ENCODE measurements at regions not wholly inside any gene's neighbourhood (a gene's known extent, or its start where the extent isn't known, plus 50 kb on each side); places are given as distances from the start of the nearest gene placed in this dataset.

- Mint-ChIP-seq H3K9me3 (no peaks in the 10 kb centered on the region), H3K4me3 (no peak overlapping the region), H3K27me3 (no peaks in the 10 kb centered on the region), H3K4me1 (ENCODE audit: unreplicated experiment) (no peaks in the 10 kb centered on the region), H3K36me3 (no peaks in the 10 kb centered on the region), H3K27ac (no peak overlapping the region)
- no peak for TF ChIP-seq CTCF (conservative IDR thresholded peaks at IDR 0.05)
- no peak for DNase-seq (ENCODE audit: extremely low spot score, unreplicated experiment)
These were observed 456.1 kb upstream of the ID2 start for GRCh38 chr2:8225798-8226197.

- no peaks in the 10 kb centered on the region for H3K36me3 Mint-ChIP-seq
- no peaks in the 10 kb centered on the region for H3K27me3 Mint-ChIP-seq
- no peak overlapping the region for H3K4me3 Mint-ChIP-seq
- no peak for TF ChIP-seq CTCF (conservative IDR thresholded peaks at IDR 0.05)
- peaks cover 5% of the 10 kb centered on the region for H3K4me1 Mint-ChIP-seq (ENCODE audit: unreplicated experiment)
- DNase-seq (ENCODE audit: extremely low spot score, unreplicated experiment), result no peak
- H3K27ac Mint-ChIP-seq, result no peak overlapping the region
- no peaks in the 10 kb centered on the region for H3K9me3 Mint-ChIP-seq
These were observed 452.3 kb upstream of the ID2 start for GRCh38 chr2:8229546-8229986.

- Mint-ChIP-seq H3K9me3 (no peaks in the 10 kb centered on the region), H3K4me1 (ENCODE audit: unreplicated experiment) (peaks cover 14% of the 10 kb centered on the region), H3K36me3 (no peaks in the 10 kb centered on the region), H3K4me3 (no peak overlapping the region), H3K27ac (no peak overlapping the region), H3K27me3 (no peaks in the 10 kb centered on the region)
- no peak for DNase-seq (ENCODE audit: extremely low spot score, unreplicated experiment)
- TF ChIP-seq CTCF (conservative IDR thresholded peaks at IDR 0.05), result no peak
These were observed 451.4 kb upstream of the ID2 start for GRCh38 chr2:8230466-8230865.

- Mint-ChIP-seq H3K4me3 (no peak overlapping the region), H3K9me3 (no peaks in the 10 kb centered on the region), H3K4me1 (ENCODE audit: unreplicated experiment) (peaks cover 15% of the 10 kb centered on the region), H3K27me3 (no peaks in the 10 kb centered on the region), H3K27ac (no peak overlapping the region), H3K36me3 (no peaks in the 10 kb centered on the region)
- no peak for DNase-seq (ENCODE audit: extremely low spot score, unreplicated experiment)
- TF ChIP-seq CTCF (conservative IDR thresholded peaks at IDR 0.05), result no peak
These were observed 450.0 kb upstream of the ID2 start for GRCh38 chr2:8231902-8232301.

GRCh38 chr2:8232871-8233270 is 449.0 kb upstream of the ID2 start:
- Mint-ChIP-seq H3K27ac (no peak overlapping the region), H3K36me3 (no peaks in the 10 kb centered on the region), H3K9me3 (no peaks in the 10 kb centered on the region), H3K4me3 (no peak overlapping the region), H3K4me1 (ENCODE audit: unreplicated experiment) (peaks cover 15% of the 10 kb centered on the region), H3K27me3 (no peaks in the 10 kb centered on the region)
- DNase-seq (ENCODE audit: extremely low spot score, unreplicated experiment), result no peak
- no peak for TF ChIP-seq CTCF (conservative IDR thresholded peaks at IDR 0.05)

GRCh38 chr2:8234253-8234652 is 447.6 kb upstream of the ID2 start:
- DNase-seq (ENCODE audit: extremely low spot score, unreplicated experiment), result no peak
- TF ChIP-seq CTCF (conservative IDR thresholded peaks at IDR 0.05), result no peak
- Mint-ChIP-seq H3K27me3 (no peaks in the 10 kb centered on the region), H3K9me3 (no peaks in the 10 kb centered on the region), H3K36me3 (no peaks in the 10 kb centered on the region), H3K4me1 (ENCODE audit: unreplicated experiment) (peaks cover 22% of the 10 kb centered on the region), H3K27ac (no peak overlapping the region), H3K4me3 (no peak overlapping the region)

All from type B pancreatic cell (in vitro differentiated cells).